GM12878 (cell line): ENCODE measurements at regions not wholly inside any gene's neighbourhood (a gene's known extent, or its start where the extent isn't known, plus 50 kb on each side); places are given as distances from the start of the nearest gene placed in this dataset.

Source experiments
- ATAC-seq: fragments of 200-7000 bp; cut with Tn5 transposase; 3 replicates; pipeline ENCODE4 v1.9.1; 2020; ENCODE audit warnings: mild to moderate bottlenecking, moderate library complexity
- BruUV-seq: library from RNA; stranded (reverse); fragments of 400-500 nt; replicated peaks from 2 replicates; lab custom pipeline; 2021; lab: Mats Ljungman, UMichigan
- CTCF ChIA-PET: fragments of 300-600 bp; sonication (Branson Sonifier 250); formaldehyde crosslinking; extraction: SDS; loops from one replicate; lab custom pipeline; 2021; ENCODE audit warnings: inconsistent platforms; lab: Yijun Ruan, JAX
- POLR2A ChIA-PET: fragments of 350-600 bp; formaldehyde crosslinking; extraction: SDS; loops from one replicate; lab custom pipeline; 2021; ENCODE audit warnings: inconsistent platforms; lab: Charles Lee
- RAD21 ChIA-PET: fragments of 300-600 bp; sonication (Branson Sonifier 250); formaldehyde crosslinking; loops from one replicate; lab custom pipeline; 2023; ENCODE audit warnings: antibody characterized with exemption; ENCODE audit not compliant: unreplicated experiment; lab: Charles Lee
- SMC1A ChIA-PET: fragments of 300-600 bp; sonication (Branson Sonifier 250); formaldehyde crosslinking; loops from one replicate; lab custom pipeline; 2023; ENCODE audit not compliant: unreplicated experiment, uncharacterized antibody; lab: Charles Lee
- DNase-seq: peaks from one replicate; pipeline ENCODE4 v3.0.0-alpha.2; 2011; ENCODE audit warnings: low read depth, low spot score
- FAIRE-seq: peaks from 3 replicates; lab custom pipeline; 2011; peaks lifted over from hg19 to GRCh38; lab: Jason Lieb, UNC
- H2AFZ ChIP-seq: 2 replicates; pipeline ENCODE4 v1.6.0; 2011; ENCODE audit warnings: low read depth, low read length, control low read depth; ENCODE audit not compliant: control insufficient read depth
- H3K27ac ChIP-seq: 2 replicates; pipeline ENCODE4 v1.5.1; 2011; ENCODE audit warnings: control low read depth; ENCODE audit not compliant: control insufficient read depth, insufficient read depth
- H3K27me3 ChIP-seq, 2 experiments: replicated peaks in 1 of 2; 2 replicates each; pipeline versions ENCODE4 v1.6.0 to v1.6.1; 2011; ENCODE audit warnings: low read length in 1 of 2; ENCODE audit not compliant: control insufficient read depth in 2 of 2, insufficient read depth in 2 of 2
- H3K36me3 ChIP-seq, 2 experiments: 2 replicates each; pipeline ENCODE4 v1.5.1; 2011; ENCODE audit warnings: low read length in 1 of 2; ENCODE audit not compliant: control insufficient read depth in 2 of 2, insufficient read depth in 2 of 2
- H3K4me1 ChIP-seq: 2 replicates; pipeline ENCODE4 v1.6.1; 2011; ENCODE audit warnings: mild to moderate bottlenecking, low read length, moderate library complexity, mixed read lengths; ENCODE audit not compliant: control insufficient read depth, insufficient read depth
- H3K4me2 ChIP-seq: 2 replicates; pipeline ENCODE4 v1.6.0; 2011; ENCODE audit warnings: control low read depth; ENCODE audit not compliant: control insufficient read depth, insufficient read depth
- H3K4me3 ChIP-seq: fragments of 200-600 bp; sonication (generic); 2 replicates; pipeline ENCODE4 v1.5.1; 2016
- H3K79me2 ChIP-seq: 2 replicates; pipeline ENCODE4 v1.6.0; 2011; ENCODE audit warnings: low read length; ENCODE audit not compliant: control insufficient read depth, insufficient read depth
- H3K9ac ChIP-seq: 2 replicates; pipeline ENCODE4 v1.8.0; 2011; ENCODE audit warnings: low read length, control low read depth, mixed read lengths; ENCODE audit not compliant: control insufficient read depth, insufficient read depth
- H3K9me3 ChIP-seq: replicated peaks from 3 replicates; pipeline ENCODE4 v1.5.1; 2011; ENCODE audit warnings: mild to moderate bottlenecking, low read length; ENCODE audit not compliant: control insufficient read depth, insufficient read depth
- H4K20me1 ChIP-seq: 2 replicates; pipeline ENCODE4 v1.6.0; 2011; ENCODE audit not compliant: control insufficient read depth, insufficient read depth
- ATF2 ChIP-seq: IDR thresholded peaks from 2 replicates; pipeline ENCODE4 v1.6.1; 2012; ENCODE audit warnings: low read length, inconsistent platforms
- ATF7 ChIP-seq: fragments of 450-650 bp; IDR thresholded peaks from 2 replicates; pipeline ENCODE4 v1.6.1; 2016; ENCODE audit warnings: low read depth, mild to moderate bottlenecking
- BCLAF1 ChIP-seq: fragments of 450-650 bp; IDR thresholded peaks from 2 replicates; pipeline ENCODE4 v1.6.1; 2017; ENCODE audit warnings: antibody characterized with exemption, mild to moderate bottlenecking, moderate library complexity
- BMI1 ChIP-seq: fragments of 450-650 bp; IDR thresholded peaks from 2 replicates; pipeline ENCODE4 v1.6.1; 2016; ENCODE audit warnings: mild to moderate bottlenecking, moderate library complexity, borderline replicate concordance
- CHD1 ChIP-seq: IDR thresholded peaks from 2 replicates; pipeline ENCODE4 v1.6.1; 2012; ENCODE audit warnings: low read depth, low read length, improper control_type of control experiment
- CHD4 ChIP-seq: fragments of 200-600 bp; sonication (generic); IDR thresholded peaks from 2 replicates; pipeline ENCODE4 v1.6.1; 2016; ENCODE audit warnings: mild to moderate bottlenecking
- EZH2 ChIP-seq: IDR thresholded peaks from 2 replicates; pipeline ENCODE4 v1.6.1; 2012; ENCODE audit warnings: low read depth, mild to moderate bottlenecking, control low read depth, inconsistent platforms, low read length, borderline replicate concordance; ENCODE audit not compliant: control insufficient read depth
- MEF2A ChIP-seq: IDR thresholded peaks from 2 replicates; pipeline ENCODE4 v1.6.1; 2011; ENCODE audit warnings: low read depth, mild to moderate bottlenecking, low read length, moderate library complexity; ENCODE audit not compliant: insufficient read depth
- MTA3 ChIP-seq: IDR thresholded peaks from 2 replicates; pipeline ENCODE4 v1.6.1; 2012; ENCODE audit warnings: low read length, inconsistent platforms, borderline replicate concordance
- RB1 ChIP-seq: fragments of 450-650 bp; formaldehyde crosslinking; IDR thresholded peaks from 2 replicates; pipeline ENCODE4 v1.6.1; 2017; ENCODE audit warnings: mild to moderate bottlenecking, borderline replicate concordance
- YBX1 ChIP-seq: fragments of 450-650 bp; IDR thresholded peaks from 2 replicates; pipeline ENCODE4 v1.6.1; 2016; ENCODE audit warnings: antibody characterized with exemption
- ZNF217 ChIP-seq: fragments of 450-650 bp; IDR thresholded peaks from 2 replicates; pipeline ENCODE4 v1.6.1; 2017; ENCODE audit warnings: antibody characterized with exemption, mild to moderate bottlenecking
- WGBS: methylation state at CpG from one replicate; pipeline ENCODE4 v1.1.6; 2016; ENCODE audit warnings: low lambda C conversion rate; ENCODE audit not compliant: insufficient replicate concordance, insufficient coverage; ENCODE audit errors: missing lambda C conversion rate; 5-methylcytosine and 5-hydroxymethylcytosine counted together
- in situ Hi-C: fragments of 300-500 bp; cut with MboI; formaldehyde crosslinking; loops from 9 replicates; pipeline ENCODE4 v1.14.3; 2018; ENCODE audit warnings: mixed read lengths
- intact Hi-C: fragments of 100-400 bp; cut with micrococcal nuclease; formaldehyde crosslinking; loops from one replicate; pipeline ENCODE4 v1.14.2; 2022; ENCODE audit not compliant: unreplicated experiment

GRCh38 chr12:45559537-45559936 is 170.0 kb upstream of the ARID2 start:
- BruUV-seq = no TSS peak
- no peak overlapping the region for H2AFZ ChIP-seq
- no peaks in the 10 kb centered on the region for H3K4me1 ChIP-seq
- FAIRE-seq = no peak
- H3K36me3 ChIP-seq = no peaks in the 10 kb centered on the region
- in situ Hi-C loops = no loop called here
- H3K4me3 ChIP-seq = no peak overlapping the region
- no peaks in the 10 kb centered on the region for H3K79me2 ChIP-seq
- DNase-seq = no peak
- POLR2A ChIA-PET = no interaction called here
- 92% methylated on average over 3 of the region's 3 CpGs for WGBS
- SMC1A ChIA-PET = no interaction called here
- no peak for ATAC-seq
- intact Hi-C loops = loop anchor here (5.0 kb wide), 1 partner anchor 108 kb away; no protein-coding TSS in a partner anchor
- RAD21 ChIA-PET = no interaction called here
- no peak overlapping the region for H3K9ac ChIP-seq
- H4K20me1 ChIP-seq = no peaks in the 10 kb centered on the region
- H3K9me3 ChIP-seq = no peaks in the 10 kb centered on the region
- H3K4me2 ChIP-seq = no peak overlapping the region
- CTCF ChIA-PET = no interaction called here
- no peak overlapping the region for H3K27ac ChIP-seq
- H3K27me3 ChIP-seq = no peaks in the 10 kb centered on the region
- no peak for TF ChIP-seq CHD1
- no peak for TF ChIP-seq ATF7
- no peak for TF ChIP-seq ATF2
- TF ChIP-seq CHD4 = no peak
- no peak for TF ChIP-seq ZNF217
- TF ChIP-seq MTA3 = no peak
- no peak for TF ChIP-seq EZH2
- TF ChIP-seq YBX1 = no peak
- TF ChIP-seq BMI1 = no peak

GRCh38 chr12:45560689-45561088 is 168.8 kb upstream of the ARID2 start:
- SMC1A ChIA-PET = no interaction called here
- in situ Hi-C loops = no loop called here
- no TSS peak for BruUV-seq
- TF ChIP-seq MEF2A (no peak), RB1 (no peak), BCLAF1 (no peak)

More at GRCh38 chr12:45560689-45561088, 168.8 kb upstream of the ARID2 start:
- CTCF ChIA-PET = no interaction called here
- no peak overlapping the region for H3K4me2 ChIP-seq
- FAIRE-seq (no peak), ATAC-seq (no peak), DNase-seq (no peak)
- RAD21 ChIA-PET = no interaction called here
- no peaks in the 10 kb centered on the region for H3K27me3 ChIP-seq
- no peaks in the 10 kb centered on the region for H3K79me2 ChIP-seq
- H3K27ac ChIP-seq = no peak overlapping the region
- POLR2A ChIA-PET = no interaction called here
- intact Hi-C loops = no loop called here
- H3K9ac ChIP-seq = no peak overlapping the region
- H2AFZ ChIP-seq = no peak overlapping the region
- H4K20me1 ChIP-seq = no peaks in the 10 kb centered on the region
- H3K9me3 ChIP-seq = no peaks in the 10 kb centered on the region
- no peaks in the 10 kb centered on the region for H3K4me1 ChIP-seq
- no peaks in the 10 kb centered on the region for H3K36me3 ChIP-seq
- H3K4me3 ChIP-seq = no peak overlapping the region
- WGBS = 95% methylated on average over 4 of the region's 4 CpGs
